WTC11 (cell line): ENCODE measurements at regions not wholly inside any gene's neighbourhood (a gene's known extent, or its start where the extent isn't known, plus 50 kb on each side); places are given as distances from the start of the nearest gene placed in this dataset.
A peak's percentile ranks its signal among the peaks of the same experiment; 100 is the strongest.

Source experiments
- ATAC-seq: fragments of 200-7000 bp; cut with Tn5 transposase; 2 replicates; pipeline ENCODE4 v1.10.0; 2021; ENCODE audit warnings: mild to moderate bottlenecking, moderate library complexity
- CTCF ChIA-PET: fragments of 300-600 bp; sonication (Branson Sonifier 250); formaldehyde crosslinking; loops from one replicate; lab custom pipeline; 2021; ENCODE audit warnings: antibody characterized with exemption; lab: Charles Lee
- POLR2A ChIA-PET: fragments of 350-600 bp; sonication (Branson Sonifier 250); formaldehyde crosslinking; loops from one replicate; lab custom pipeline; 2021; ENCODE audit warnings: antibody characterized with exemption; lab: Charles Lee
- DNase-seq: peaks from one replicate; pipeline ENCODE4 v3.0.0; 2021; ENCODE audit warnings: low spot score
- H3K27ac Mint-ChIP-seq: 2 replicates; pipeline ENCODE4 v1.8.0; 2021; ENCODE audit warnings: mixed read lengths
- H3K27me3 Mint-ChIP-seq: 2 replicates; pipeline ENCODE4 v1.8.0; 2021; ENCODE audit warnings: low read depth, mild to moderate bottlenecking, moderate library complexity, mixed read lengths
- H3K36me3 Mint-ChIP-seq: 2 replicates; pipeline ENCODE4 v1.8.0; 2021; ENCODE audit warnings: mixed read lengths
- H3K4me1 Mint-ChIP-seq: 2 replicates; pipeline ENCODE4 v1.8.0; 2022; ENCODE audit warnings: mixed read lengths
- H3K4me3 Mint-ChIP-seq: 2 replicates; pipeline ENCODE4 v1.8.0; 2021; ENCODE audit warnings: mild to moderate bottlenecking, moderate library complexity, mixed read lengths
- H3K9me3 Mint-ChIP-seq: 2 replicates; pipeline ENCODE4 v1.8.0; 2021; ENCODE audit warnings: mixed read lengths
- ELF4 ChIP-seq: sonication (generic); formaldehyde crosslinking; IDR thresholded peaks from 2 replicates; pipeline ENCODE4 v1.8.1; 2022; ENCODE audit warnings: low read depth, mild to moderate bottlenecking, moderate library complexity, missing genetic modification reagents
- EMX1 ChIP-seq: fragments of 250-450 bp; sonication (Bioruptor Pico); IDR thresholded peaks from 2 replicates; pipeline ENCODE4 v1.8.0; 2021; ENCODE audit warnings: mild to moderate bottlenecking
- ESRRA ChIP-seq: sonication (generic); formaldehyde crosslinking; IDR thresholded peaks from 2 replicates; pipeline ENCODE4 v1.8.1; 2022; ENCODE audit warnings: mild to moderate bottlenecking, missing genetic modification reagents, borderline replicate concordance
- ETV6 ChIP-seq: sonication (generic); formaldehyde crosslinking; IDR thresholded peaks from 2 replicates; pipeline ENCODE4 v1.8.1; 2022; ENCODE audit warnings: mild to moderate bottlenecking, missing genetic modification reagents
- FOXP1 ChIP-seq: sonication (generic); formaldehyde crosslinking; IDR thresholded peaks from 2 replicates; pipeline ENCODE4 v1.8.0; 2022; ENCODE audit warnings: missing genetic modification reagents, mild to moderate bottlenecking, moderate library complexity, borderline replicate concordance
- GABPB1 ChIP-seq: sonication (generic); formaldehyde crosslinking; IDR thresholded peaks from 2 replicates; pipeline ENCODE4 v1.8.1; 2023; ENCODE audit warnings: mild to moderate bottlenecking, missing genetic modification reagents
- GRHL2 ChIP-seq: fragments of 250-450 bp; sonication (Bioruptor Pico); IDR thresholded peaks from 2 replicates; pipeline ENCODE4 v1.8.0; 2022; ENCODE audit warnings: mild to moderate bottlenecking, moderate library complexity; ENCODE audit not compliant: insufficient replicate concordance, severe bottlenecking
- HMGA2 ChIP-seq: fragments of 250-450 bp; sonication (Bioruptor Pico); IDR thresholded peaks from 2 replicates; pipeline ENCODE4 v1.4.0; 2021; ENCODE audit warnings: mild to moderate bottlenecking, moderate library complexity
- NFYB ChIP-seq: sonication (generic); formaldehyde crosslinking; conservative IDR thresholded peaks from 2 replicates; pipeline ENCODE4 v1.8.0; 2022; ENCODE audit warnings: low read depth, missing genetic modification reagents
- NR2C2 ChIP-seq: sonication (generic); formaldehyde crosslinking; IDR thresholded peaks from 2 replicates; pipeline ENCODE4 v1.8.0; 2022; ENCODE audit warnings: mild to moderate bottlenecking, missing genetic modification reagents
- RORB ChIP-seq: fragments of 250-450 bp; sonication (Bioruptor Pico); IDR thresholded peaks from 2 replicates; pipeline ENCODE4 v1.9.0; 2021; ENCODE audit warnings: mild to moderate bottlenecking
- SMAD4 ChIP-seq: sonication (generic); formaldehyde crosslinking; IDR thresholded peaks from 2 replicates; pipeline ENCODE4 v1.8.0; 2022; ENCODE audit warnings: mild to moderate bottlenecking, missing genetic modification reagents
- SOX15 ChIP-seq: fragments of 250-450 bp; sonication (Bioruptor Pico); IDR thresholded peaks from 2 replicates; pipeline ENCODE4 v1.9.0; 2021; ENCODE audit warnings: mild to moderate bottlenecking
- SP1 ChIP-seq: sonication (generic); formaldehyde crosslinking; conservative IDR thresholded peaks from 2 replicates; pipeline ENCODE4 v1.8.1; 2022; ENCODE audit warnings: missing genetic modification reagents
- TEAD1 ChIP-seq: sonication (generic); formaldehyde crosslinking; IDR thresholded peaks from 2 replicates; pipeline ENCODE4 v1.8.0; 2022; ENCODE audit warnings: mild to moderate bottlenecking, missing genetic modification reagents
- ZBTB21 ChIP-seq: sonication (generic); formaldehyde crosslinking; IDR thresholded peaks from 2 replicates; pipeline ENCODE4 v1.8.1; 2023; ENCODE audit warnings: mild to moderate bottlenecking, missing genetic modification reagents, borderline replicate concordance
- ZNF416 ChIP-seq: fragments of 250-450 bp; sonication (Bioruptor Pico); IDR thresholded peaks from 2 replicates; pipeline ENCODE4 v1.9.0; 2021; ENCODE audit warnings: mild to moderate bottlenecking, inconsistent platforms
- TF ChIP-seq, protein P1 (sequence below): sonication (generic); formaldehyde crosslinking; IDR thresholded peaks from 2 replicates; pipeline ENCODE4 v1.8.1; 2023; ENCODE audit warnings: mild to moderate bottlenecking, missing genetic modification reagents, borderline replicate concordance
- TF ChIP-seq, protein P2 (sequence below): sonication (generic); formaldehyde crosslinking; IDR thresholded peaks from 2 replicates; pipeline ENCODE4 v1.8.0; 2022; ENCODE audit warnings: missing genetic modification reagents
- TF ChIP-seq, protein P3 (sequence below): fragments of 250-450 bp; sonication (Bioruptor Pico); IDR thresholded peaks from 2 replicates; pipeline ENCODE4 v1.9.0; 2021; ENCODE audit warnings: mild to moderate bottlenecking
- TF ChIP-seq, protein P4 (sequence below): sonication (generic); formaldehyde crosslinking; conservative IDR thresholded peaks from 2 replicates; pipeline ENCODE4 v1.8.1; 2022; ENCODE audit warnings: mild to moderate bottlenecking, missing genetic modification reagents

DNA sequence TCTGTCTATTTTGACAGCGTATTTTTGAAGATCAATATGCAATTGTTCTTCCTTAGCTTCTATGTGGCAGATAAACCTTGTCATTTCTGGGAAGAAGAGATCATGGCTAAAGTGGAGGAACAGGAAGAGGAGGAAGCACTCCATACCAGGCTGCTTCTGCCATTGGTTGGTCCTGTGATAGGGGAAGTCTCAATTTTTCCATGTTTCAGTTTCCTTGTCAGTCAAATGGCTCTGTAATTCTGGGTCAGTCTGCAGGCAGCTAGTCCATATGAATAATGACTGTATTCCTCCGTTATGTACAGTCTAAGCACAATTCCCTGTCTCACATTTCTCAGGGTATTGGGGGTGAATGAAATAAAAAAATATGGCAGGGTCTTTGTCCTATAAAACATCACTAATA, 277.6 kb upstream of the CXCR4 start:
- H3K36me3 Mint-ChIP-seq, result no peaks in the 10 kb centered on the region
- CTCF ChIA-PET, result no interaction called here
- no peak for ATAC-seq
- H3K4me1 Mint-ChIP-seq, result 0 out of 2 replicates have a peak, but pooled peaks cover 9% of the 10 kb centered on the region
- no peaks in the 10 kb centered on the region for H3K27me3 Mint-ChIP-seq
- no peak overlapping the region for H3K27ac Mint-ChIP-seq
- H3K9me3 Mint-ChIP-seq, result no peaks in the 10 kb centered on the region
- TF ChIP-seq FOXP1 (CRISPR knock-in tag), result no peak
- TF ChIP-seq, all 79 proteins: peak for 0
- H3K4me3 Mint-ChIP-seq, result no peak overlapping the region
- no peak for DNase-seq
- POLR2A ChIA-PET, result no interaction called here

DNA sequence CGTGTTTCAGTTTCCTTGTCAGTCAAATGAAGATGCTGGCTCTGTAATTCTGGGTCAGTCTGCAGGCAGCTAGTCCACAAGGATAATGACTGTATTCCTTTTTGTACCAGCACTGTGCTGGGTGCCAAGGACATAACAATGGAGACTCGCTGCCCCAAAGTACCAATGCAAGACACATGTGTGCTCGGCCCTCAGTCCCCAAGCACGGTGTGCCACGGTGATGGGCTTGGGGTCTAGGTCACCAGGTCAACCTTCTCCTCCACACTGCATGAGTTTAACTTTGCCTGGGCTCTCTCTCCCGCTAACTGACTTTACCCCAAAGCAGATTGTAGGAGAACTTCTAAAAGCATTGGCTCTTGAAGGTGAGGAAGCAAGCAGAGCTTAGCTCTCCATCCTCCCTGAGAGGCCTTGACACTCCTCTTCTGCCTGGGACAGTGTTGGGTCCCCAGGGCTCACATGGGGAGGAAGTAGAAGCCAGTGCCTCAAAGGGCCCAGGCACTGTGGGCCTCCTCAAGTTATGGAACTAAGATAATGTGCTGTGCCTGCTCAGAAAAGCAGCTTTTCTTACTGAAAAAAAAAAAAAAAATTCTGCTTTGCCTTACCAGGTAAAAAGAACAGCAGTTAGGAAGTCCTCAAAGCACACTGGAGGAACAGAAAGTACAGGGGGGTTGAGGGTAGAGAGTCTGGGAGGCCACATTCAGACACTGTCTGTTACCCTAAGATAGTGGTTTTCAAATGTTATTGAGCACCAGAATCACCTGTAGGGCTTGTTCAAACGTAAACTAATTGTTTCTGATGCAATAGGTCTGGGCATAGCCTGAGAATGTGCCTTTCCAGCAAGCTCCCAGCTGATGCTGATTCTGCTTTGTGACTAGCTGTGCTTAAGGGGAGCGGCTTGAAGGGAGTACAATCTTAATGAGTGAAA, 276.4 kb upstream of the CXCR4 start:
- H3K4me1 Mint-ChIP-seq, result 0 out of 2 replicates have a peak, but pooled peaks cover 9% of the 10 kb centered on the region
- no peak overlapping the region for H3K27ac Mint-ChIP-seq
- no peaks in the 10 kb centered on the region for H3K27me3 Mint-ChIP-seq
- H3K4me3 Mint-ChIP-seq, result no peak overlapping the region
- POLR2A ChIA-PET, result no interaction called here
- ATAC-seq, result no peak
- TF ChIP-seq GABPB1 (CRISPR knock-in tag) (0 out of 2 replicates have a peak, but pooled peaks have one; percentile 17), FOXP1 (CRISPR knock-in tag) (no peak), ETV6 (CRISPR knock-in tag) (no peak)
- no peak for DNase-seq
- H3K36me3 Mint-ChIP-seq, result no peaks in the 10 kb centered on the region
- no peaks in the 10 kb centered on the region for H3K9me3 Mint-ChIP-seq
- CTCF ChIA-PET, result interaction anchor here (1.8 kb wide), 1 partner anchor 10 kb away, joined by 9 read pairs; no protein-coding TSS in a partner anchor

DNA sequence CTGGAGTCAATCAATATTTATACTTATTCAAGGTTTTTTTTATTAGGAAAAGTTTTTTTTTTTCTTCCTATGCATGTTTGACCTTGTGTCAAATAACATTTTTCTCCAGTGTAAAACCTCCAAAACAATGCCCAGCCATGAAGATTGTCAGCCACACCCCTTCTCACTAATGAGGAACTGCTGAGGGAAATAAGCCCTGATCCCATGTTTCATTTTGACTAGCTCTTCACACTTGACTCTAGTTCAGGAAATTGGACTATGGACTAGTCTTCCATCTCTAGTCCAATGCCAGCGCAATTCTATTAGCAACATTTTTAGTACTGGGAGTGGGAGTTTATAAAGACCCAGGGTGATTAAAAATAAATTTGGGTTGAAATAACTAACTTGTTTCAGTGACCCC, 275.6 kb upstream of the CXCR4 start:
- POLR2A ChIA-PET, result no interaction called here

More for the DNA sequence above, 275.6 kb upstream of the CXCR4 start:
- H3K4me1 Mint-ChIP-seq, result 0 out of 2 replicates have a peak, but pooled peaks cover 13% of the 10 kb centered on the region
- H3K9me3 Mint-ChIP-seq, result no peaks in the 10 kb centered on the region
- no peak overlapping the region for H3K27ac Mint-ChIP-seq
- H3K27me3 Mint-ChIP-seq, result no peaks in the 10 kb centered on the region
- no peak for DNase-seq
- ATAC-seq, result no peak
- no peak overlapping the region for H3K4me3 Mint-ChIP-seq
- CTCF ChIA-PET, result interaction anchor here (1.8 kb wide), 1 partner anchor 9 kb away, joined by 9 read pairs; no protein-coding TSS in a partner anchor
- H3K36me3 Mint-ChIP-seq, result no peaks in the 10 kb centered on the region
- TF ChIP-seq SMAD4 (no peak), SP1 (no peak), ZBTB21 (CRISPR knock-in tag) (no peak), TEAD1 (CRISPR knock-in tag) (no peak), EMX1 (CRISPR knock-in tag) (no peak), NR2C2 (no peak), ESRRA (no peak), HMGA2 (CRISPR knock-in tag) (no peak), ELF4 (CRISPR knock-in tag) (no peak), NFYB (CRISPR knock-in tag) (no peak), RORB (no peak), SOX15 (CRISPR knock-in tag) (no peak), ZNF416 (CRISPR knock-in tag) (no peak), GRHL2 (CRISPR knock-in tag) (no peak)
- TF ChIP-seq, protein P1, sequence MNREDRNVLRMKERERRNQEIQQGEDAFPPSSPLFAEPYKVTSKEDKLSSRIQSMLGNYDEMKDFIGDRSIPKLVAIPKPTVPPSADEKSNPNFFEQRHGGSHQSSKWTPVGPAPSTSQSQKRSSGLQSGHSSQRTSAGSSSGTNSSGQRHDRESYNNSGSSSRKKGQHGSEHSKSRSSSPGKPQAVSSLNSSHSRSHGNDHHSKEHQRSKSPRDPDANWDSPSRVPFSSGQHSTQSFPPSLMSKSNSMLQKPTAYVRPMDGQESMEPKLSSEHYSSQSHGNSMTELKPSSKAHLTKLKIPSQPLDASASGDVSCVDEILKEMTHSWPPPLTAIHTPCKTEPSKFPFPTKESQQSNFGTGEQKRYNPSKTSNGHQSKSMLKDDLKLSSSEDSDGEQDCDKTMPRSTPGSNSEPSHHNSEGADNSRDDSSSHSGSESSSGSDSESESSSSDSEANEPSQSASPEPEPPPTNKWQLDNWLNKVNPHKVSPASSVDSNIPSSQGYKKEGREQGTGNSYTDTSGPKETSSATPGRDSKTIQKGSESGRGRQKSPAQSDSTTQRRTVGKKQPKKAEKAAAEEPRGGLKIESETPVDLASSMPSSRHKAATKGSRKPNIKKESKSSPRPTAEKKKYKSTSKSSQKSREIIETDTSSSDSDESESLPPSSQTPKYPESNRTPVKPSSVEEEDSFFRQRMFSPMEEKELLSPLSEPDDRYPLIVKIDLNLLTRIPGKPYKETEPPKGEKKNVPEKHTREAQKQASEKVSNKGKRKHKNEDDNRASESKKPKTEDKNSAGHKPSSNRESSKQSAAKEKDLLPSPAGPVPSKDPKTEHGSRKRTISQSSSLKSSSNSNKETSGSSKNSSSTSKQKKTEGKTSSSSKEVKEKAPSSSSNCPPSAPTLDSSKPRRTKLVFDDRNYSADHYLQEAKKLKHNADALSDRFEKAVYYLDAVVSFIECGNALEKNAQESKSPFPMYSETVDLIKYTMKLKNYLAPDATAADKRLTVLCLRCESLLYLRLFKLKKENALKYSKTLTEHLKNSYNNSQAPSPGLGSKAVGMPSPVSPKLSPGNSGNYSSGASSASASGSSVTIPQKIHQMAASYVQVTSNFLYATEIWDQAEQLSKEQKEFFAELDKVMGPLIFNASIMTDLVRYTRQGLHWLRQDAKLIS (CRISPR knock-in tag), result no peak
- TF ChIP-seq, protein P2, sequence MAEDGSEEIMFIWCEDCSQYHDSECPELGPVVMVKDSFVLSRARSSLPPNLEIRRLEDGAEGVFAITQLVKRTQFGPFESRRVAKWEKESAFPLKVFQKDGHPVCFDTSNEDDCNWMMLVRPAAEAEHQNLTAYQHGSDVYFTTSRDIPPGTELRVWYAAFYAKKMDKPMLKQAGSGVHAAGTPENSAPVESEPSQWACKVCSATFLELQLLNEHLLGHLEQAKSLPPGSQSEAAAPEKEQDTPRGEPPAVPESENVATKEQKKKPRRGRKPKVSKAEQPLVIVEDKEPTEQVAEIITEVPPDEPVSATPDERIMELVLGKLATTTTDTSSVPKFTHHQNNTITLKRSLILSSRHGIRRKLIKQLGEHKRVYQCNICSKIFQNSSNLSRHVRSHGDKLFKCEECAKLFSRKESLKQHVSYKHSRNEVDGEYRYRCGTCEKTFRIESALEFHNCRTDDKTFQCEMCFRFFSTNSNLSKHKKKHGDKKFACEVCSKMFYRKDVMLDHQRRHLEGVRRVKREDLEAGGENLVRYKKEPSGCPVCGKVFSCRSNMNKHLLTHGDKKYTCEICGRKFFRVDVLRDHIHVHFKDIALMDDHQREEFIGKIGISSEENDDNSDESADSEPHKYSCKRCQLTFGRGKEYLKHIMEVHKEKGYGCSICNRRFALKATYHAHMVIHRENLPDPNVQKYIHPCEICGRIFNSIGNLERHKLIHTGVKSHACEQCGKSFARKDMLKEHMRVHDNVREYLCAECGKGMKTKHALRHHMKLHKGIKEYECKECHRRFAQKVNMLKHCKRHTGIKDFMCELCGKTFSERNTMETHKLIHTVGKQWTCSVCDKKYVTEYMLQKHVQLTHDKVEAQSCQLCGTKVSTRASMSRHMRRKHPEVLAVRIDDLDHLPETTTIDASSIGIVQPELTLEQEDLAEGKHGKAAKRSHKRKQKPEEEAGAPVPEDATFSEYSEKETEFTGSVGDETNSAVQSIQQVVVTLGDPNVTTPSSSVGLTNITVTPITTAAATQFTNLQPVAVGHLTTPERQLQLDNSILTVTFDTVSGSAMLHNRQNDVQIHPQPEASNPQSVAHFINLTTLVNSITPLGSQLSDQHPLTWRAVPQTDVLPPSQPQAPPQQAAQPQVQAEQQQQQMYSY (CRISPR knock-in tag), result no peak
- TF ChIP-seq, protein P3, sequence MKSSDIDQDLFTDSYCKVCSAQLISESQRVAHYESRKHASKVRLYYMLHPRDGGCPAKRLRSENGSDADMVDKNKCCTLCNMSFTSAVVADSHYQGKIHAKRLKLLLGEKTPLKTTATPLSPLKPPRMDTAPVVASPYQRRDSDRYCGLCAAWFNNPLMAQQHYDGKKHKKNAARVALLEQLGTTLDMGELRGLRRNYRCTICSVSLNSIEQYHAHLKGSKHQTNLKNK (CRISPR knock-in tag), result no peak
- TF ChIP-seq, protein P4, sequence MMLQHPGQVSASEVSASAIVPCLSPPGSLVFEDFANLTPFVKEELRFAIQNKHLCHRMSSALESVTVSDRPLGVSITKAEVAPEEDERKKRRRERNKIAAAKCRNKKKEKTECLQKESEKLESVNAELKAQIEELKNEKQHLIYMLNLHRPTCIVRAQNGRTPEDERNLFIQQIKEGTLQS, result no peak
